GM12878 (cell line): ENCODE measurements at regions not wholly inside any gene's neighbourhood (a gene's known extent, or its start where the extent isn't known, plus 50 kb on each side); places are given as distances from the start of the nearest gene placed in this dataset.

ENCODE experiments used
- ATAC-seq: fragments of 200-7000 bp; cut with Tn5 transposase; 3 replicates; pipeline ENCODE4 v1.9.1; 2020; ENCODE audit warnings: mild to moderate bottlenecking, moderate library complexity
- BruUV-seq: library from RNA; stranded (reverse); fragments of 400-500 nt; replicated peaks from 2 replicates; lab custom pipeline; 2021; lab: Mats Ljungman, UMichigan
- CTCF ChIA-PET: fragments of 300-600 bp; sonication (Branson Sonifier 250); formaldehyde crosslinking; extraction: SDS; loops from one replicate; lab custom pipeline; 2021; ENCODE audit warnings: inconsistent platforms; lab: Yijun Ruan, JAX
- POLR2A ChIA-PET: fragments of 350-600 bp; formaldehyde crosslinking; extraction: SDS; loops from one replicate; lab custom pipeline; 2021; ENCODE audit warnings: inconsistent platforms; lab: Charles Lee
- RAD21 ChIA-PET: fragments of 300-600 bp; sonication (Branson Sonifier 250); formaldehyde crosslinking; loops from one replicate; lab custom pipeline; 2023; ENCODE audit warnings: antibody characterized with exemption; ENCODE audit not compliant: unreplicated experiment; lab: Charles Lee
- SMC1A ChIA-PET: fragments of 300-600 bp; sonication (Branson Sonifier 250); formaldehyde crosslinking; loops from one replicate; lab custom pipeline; 2023; ENCODE audit not compliant: unreplicated experiment, uncharacterized antibody; lab: Charles Lee
- DNase-seq: peaks from one replicate; pipeline ENCODE4 v3.0.0-alpha.2; 2011; ENCODE audit warnings: low read depth, low spot score
- FAIRE-seq: peaks from 3 replicates; lab custom pipeline; 2011; peaks lifted over from hg19 to GRCh38; lab: Jason Lieb, UNC
- H2AFZ ChIP-seq: 2 replicates; pipeline ENCODE4 v1.6.0; 2011; ENCODE audit warnings: low read depth, low read length, control low read depth; ENCODE audit not compliant: control insufficient read depth
- H3K27ac ChIP-seq: 2 replicates; pipeline ENCODE4 v1.5.1; 2011; ENCODE audit warnings: control low read depth; ENCODE audit not compliant: control insufficient read depth, insufficient read depth
- H3K27me3 ChIP-seq, 2 experiments: replicated peaks in 1 of 2; 2 replicates each; pipeline versions ENCODE4 v1.6.0 to v1.6.1; 2011; ENCODE audit warnings: low read length in 1 of 2; ENCODE audit not compliant: control insufficient read depth in 2 of 2, insufficient read depth in 2 of 2
- H3K36me3 ChIP-seq, 2 experiments: 2 replicates each; pipeline ENCODE4 v1.5.1; 2011; ENCODE audit warnings: low read length in 1 of 2; ENCODE audit not compliant: control insufficient read depth in 2 of 2, insufficient read depth in 2 of 2
- H3K4me1 ChIP-seq: 2 replicates; pipeline ENCODE4 v1.6.1; 2011; ENCODE audit warnings: mild to moderate bottlenecking, low read length, moderate library complexity, mixed read lengths; ENCODE audit not compliant: control insufficient read depth, insufficient read depth
- H3K4me2 ChIP-seq: 2 replicates; pipeline ENCODE4 v1.6.0; 2011; ENCODE audit warnings: control low read depth; ENCODE audit not compliant: control insufficient read depth, insufficient read depth
- H3K4me3 ChIP-seq: fragments of 200-600 bp; sonication (generic); 2 replicates; pipeline ENCODE4 v1.5.1; 2016
- H3K79me2 ChIP-seq: 2 replicates; pipeline ENCODE4 v1.6.0; 2011; ENCODE audit warnings: low read length; ENCODE audit not compliant: control insufficient read depth, insufficient read depth
- H3K9ac ChIP-seq: 2 replicates; pipeline ENCODE4 v1.8.0; 2011; ENCODE audit warnings: low read length, control low read depth, mixed read lengths; ENCODE audit not compliant: control insufficient read depth, insufficient read depth
- H3K9me3 ChIP-seq: replicated peaks from 3 replicates; pipeline ENCODE4 v1.5.1; 2011; ENCODE audit warnings: mild to moderate bottlenecking, low read length; ENCODE audit not compliant: control insufficient read depth, insufficient read depth
- H4K20me1 ChIP-seq: 2 replicates; pipeline ENCODE4 v1.6.0; 2011; ENCODE audit not compliant: control insufficient read depth, insufficient read depth
- BMI1 ChIP-seq: fragments of 450-650 bp; IDR thresholded peaks from 2 replicates; pipeline ENCODE4 v1.6.1; 2016; ENCODE audit warnings: mild to moderate bottlenecking, moderate library complexity, borderline replicate concordance
- BRCA1 ChIP-seq: IDR thresholded peaks from 2 replicates; pipeline ENCODE4 v1.6.1; 2011; ENCODE audit warnings: low read depth, low read length, improper control_type of control experiment
- CUX1 ChIP-seq: IDR thresholded peaks from 2 replicates; pipeline ENCODE4 v1.6.1; 2012; ENCODE audit warnings: improper control_type of control experiment, low read depth, low read length; ENCODE audit not compliant: insufficient replicate concordance
- FOXK2 ChIP-seq: fragments of 450-650 bp; IDR thresholded peaks from 2 replicates; pipeline ENCODE4 v1.6.1; 2017; ENCODE audit warnings: mild to moderate bottlenecking, moderate library complexity
- GABPA ChIP-seq: IDR thresholded peaks from 2 replicates; pipeline ENCODE4 v1.6.1; 2014; ENCODE audit warnings: antibody characterized with exemption, low read depth, mild to moderate bottlenecking, inconsistent platforms
- HDAC6 ChIP-seq: fragments of 200-600 bp; sonication (generic); IDR thresholded peaks from one replicate; pipeline ENCODE4 v1.8.0; 2017; ENCODE audit warnings: antibody characterized with exemption; ENCODE audit not compliant: unreplicated experiment
- IRF4 ChIP-seq: IDR thresholded peaks from 2 replicates; pipeline ENCODE4 v1.6.1; 2011; ENCODE audit warnings: low read depth, low read length
- KAT2A ChIP-seq: conservative IDR thresholded peaks from 2 replicates; pipeline ENCODE4 v1.6.1; 2011; ENCODE audit warnings: low read depth, low read length; ENCODE audit not compliant: control insufficient read depth
- MEF2A ChIP-seq: IDR thresholded peaks from 2 replicates; pipeline ENCODE4 v1.6.1; 2011; ENCODE audit warnings: low read depth, mild to moderate bottlenecking, low read length, moderate library complexity; ENCODE audit not compliant: insufficient read depth
- MTA3 ChIP-seq: IDR thresholded peaks from 2 replicates; pipeline ENCODE4 v1.6.1; 2012; ENCODE audit warnings: low read length, inconsistent platforms, borderline replicate concordance
- NR2C1 ChIP-seq: fragments of 450-650 bp; IDR thresholded peaks from 2 replicates; pipeline ENCODE4 v1.6.1; 2017; ENCODE audit warnings: antibody characterized with exemption, mild to moderate bottlenecking, moderate library complexity
- NRF1 ChIP-seq: conservative IDR thresholded peaks from 2 replicates; pipeline ENCODE4 v1.6.1; 2011; ENCODE audit warnings: mild to moderate bottlenecking, low read depth, low read length, improper control_type of control experiment
- PBX3 ChIP-seq: IDR thresholded peaks from 2 replicates; pipeline ENCODE4 v1.6.1; 2011; ENCODE audit warnings: mild to moderate bottlenecking, low read depth, low read length, moderate library complexity; ENCODE audit not compliant: insufficient replicate concordance
- RAD51 ChIP-seq: fragments of 450-650 bp; IDR thresholded peaks from 2 replicates; pipeline ENCODE4 v1.6.1; 2016; ENCODE audit warnings: moderate library complexity, mild to moderate bottlenecking, inconsistent platforms
- SIX5 ChIP-seq: IDR thresholded peaks from 2 replicates; pipeline ENCODE4 v1.6.1; 2011; ENCODE audit warnings: mild to moderate bottlenecking, low read depth, low read length, moderate library complexity; ENCODE audit not compliant: severe bottlenecking
- SMAD1 ChIP-seq: fragments of 450-650 bp; IDR thresholded peaks from 2 replicates; pipeline ENCODE4 v1.6.1; 2018; ENCODE audit warnings: mild to moderate bottlenecking, low read depth; ENCODE audit not compliant: partially characterized antibody
- SPI1 ChIP-seq: IDR thresholded peaks from 2 replicates; pipeline ENCODE4 v1.6.1; 2011; ENCODE audit warnings: low read depth, mild to moderate bottlenecking, low read length, moderate library complexity, borderline replicate concordance; ENCODE audit not compliant: insufficient read depth
- WGBS: methylation state at CpG from one replicate; pipeline ENCODE4 v1.1.6; 2016; ENCODE audit warnings: low lambda C conversion rate; ENCODE audit not compliant: insufficient replicate concordance, insufficient coverage; ENCODE audit errors: missing lambda C conversion rate; 5-methylcytosine and 5-hydroxymethylcytosine counted together
- in situ Hi-C: fragments of 300-500 bp; cut with MboI; formaldehyde crosslinking; loops from 9 replicates; pipeline ENCODE4 v1.14.3; 2018; ENCODE audit warnings: mixed read lengths
- intact Hi-C: fragments of 100-400 bp; cut with micrococcal nuclease; formaldehyde crosslinking; loops from one replicate; pipeline ENCODE4 v1.14.2; 2022; ENCODE audit not compliant: unreplicated experiment

- TF ChIP-seq HDAC6 = no peak
- no peak for TF ChIP-seq KAT2A
These were observed 247.7 kb upstream of the RBMS1 start (continued) for GRCh38 chr2:160741271-160741670.

GRCh38 chr2:160741815-160742214, 248.2 kb upstream of the RBMS1 start:
- POLR2A ChIA-PET = no interaction called here
- SMC1A ChIA-PET = no interaction called here
- Histone ChIP-seq H3K79me2 (no peaks in the 10 kb centered on the region), H3K4me1 (no peaks in the 10 kb centered on the region), H3K36me3 (no peaks in the 10 kb centered on the region), H2AFZ (no peak overlapping the region), H3K27me3 (no peaks in the 10 kb centered on the region), H3K9me3 (no peaks in the 10 kb centered on the region), H3K27ac (no peak overlapping the region), H3K9ac (no peak overlapping the region), H3K4me3 (no peak overlapping the region), H4K20me1 (no peaks in the 10 kb centered on the region), H3K4me2 (no peak overlapping the region)
- in situ Hi-C loops (no loop called here), intact Hi-C loops (no loop called here)
- DNase-seq = no peak
- RAD21 ChIA-PET = no interaction called here
- no peak for ATAC-seq
- FAIRE-seq = no peak
- WGBS = 0% methylated on average over 2 of the region's 2 CpGs
- CTCF ChIA-PET = interaction anchor here (0.6 kb wide), 1 partner anchor 87 kb away, joined by 3 read pairs; no protein-coding TSS in a partner anchor
- no TSS peak for BruUV-seq
- TF ChIP-seq MTA3 = no peak
- TF ChIP-seq BRCA1 = no peak
- TF ChIP-seq GABPA = no peak
- TF ChIP-seq BMI1 = no peak
- no peak for TF ChIP-seq IRF4
- TF ChIP-seq SPI1 = no peak
- no peak for TF ChIP-seq SMAD1
- TF ChIP-seq FOXK2 = no peak
- TF ChIP-seq NR2C1 = no peak
- no peak for TF ChIP-seq RAD51
- no peak for TF ChIP-seq SIX5
- TF ChIP-seq PBX3 = no peak
- TF ChIP-seq CUX1 = no peak
- no peak for TF ChIP-seq HDAC6
- no peak for TF ChIP-seq MEF2A
- TF ChIP-seq NRF1 = no peak
